Stomach (tissue), 8 donors: ENCODE measurements at regions not wholly inside any gene's neighbourhood (a gene's known extent, or its start where the extent isn't known, plus 50 kb on each side); places are given as distances from the start of the nearest gene placed in this dataset.
A peak's percentile ranks its signal among the peaks of the same experiment; 100 is the strongest.

Experiments used
- DNase-seq, 2 donors: peaks; one replicate each; pipeline versions ENCODE4 v3.0.0 to v3.0.0-alpha.2; 2013 to 2019
- H3K27ac ChIP-seq, 5 donors: fragments of 200-600 bp in 4 of 5; sonication (generic) in 4 of 5; one replicate each; pipeline ENCODE4 v1.5.1; 2013 to 2019; ENCODE audit warnings: mild to moderate bottlenecking in 1 of 5, moderate library complexity in 1 of 5
- H3K27me3 ChIP-seq, 3 donors: fragments of 200-600 bp; sonication (generic); one replicate each; pipeline ENCODE4 v1.5.1; 2017 to 2019; ENCODE audit warnings: mixed run types in 1 of 3
- H3K36me3 ChIP-seq, 4 donors: fragments of 200-600 bp; sonication (generic); 1 replicate in 3 of 4; 2 replicates in 1 of 4; pipeline ENCODE4 v1.5.1; 2016 to 2019
- H3K4me1 ChIP-seq, 4 donors: fragments of 200-600 bp; sonication (generic); one replicate each; pipeline ENCODE4 v1.5.1; 2016 to 2019
- H3K4me3 ChIP-seq, 4 donors: fragments of 200-600 bp; sonication (generic) in 3 of 4; one replicate each; pipeline ENCODE4 v1.5.1; 2016 to 2019; ENCODE audit warnings: mild to moderate bottlenecking in 1 of 4
- H3K9me3 ChIP-seq, 4 donors: fragments of 200-600 bp; sonication (generic); one replicate each; pipeline ENCODE4 v1.5.1; 2016 to 2019
- EP300 ChIP-seq: sonication (generic); formaldehyde crosslinking; IDR thresholded peaks from one replicate; pipeline ENCODE4 v1.6.1; 2017; ENCODE audit warnings: antibody characterized with exemption
- POLR2A ChIP-seq, 4 donors: fragments of 450-650 bp; IDR thresholded peaks; one replicate each; pipeline ENCODE4 v1.6.1; 2016; ENCODE audit warnings: antibody characterized with exemption in 4 of 4, control low read depth in 2 of 4, mild to moderate bottlenecking in 1 of 4, moderate library complexity in 1 of 4
- POLR2AphosphoS5 ChIP-seq, 3 donors: sonication (generic); formaldehyde crosslinking; IDR thresholded peaks; one replicate each; pipeline ENCODE4 v1.6.1; 2016; ENCODE audit warnings: antibody characterized with exemption in 3 of 3
- WGBS, 5 donors: extraction: QIAGEN DNeasy Blood & Tissue Kit in 3 of 5; methylation state at CpG; one replicate each; pipeline versions ENCODE4 v1.1.5 to v1.1.7; 2013 to 2018; 5-methylcytosine and 5-hydroxymethylcytosine counted together
- intact Hi-C: fragments of 100-400 bp; cut with DNase I; formaldehyde crosslinking; loops from one replicate; pipeline ENCODE4 v1.15.1; 2023; ENCODE audit warnings: low total_unique reads
- TF ChIP-seq, protein P1 (sequence below), 7 experiments: fragments of 450-650 bp in 4 of 7; fragments of 200-600 bp in 3 of 7; sonication (generic) in 3 of 7; IDR thresholded peaks; one replicate each; pipeline ENCODE4 v1.5.1; 2016 to 2019; ENCODE audit warnings: antibody characterized with exemption in 7 of 7, control low read depth in 2 of 7, mild to moderate bottlenecking in 1 of 7
- donor health status: healthy with polysubstance abuse.
- donor health status: Bipolar disorder and iron deficiency.
- donor health status: healthy.

GRCh38 chr2:65511306-65511705, 78.9 kb upstream of the SPRED2 start:
- TF ChIP-seq EP300 = no peak
- intact Hi-C loops = no loop called here
- DNase-seq = no peak
- no peak overlapping the region for H3K4me3 ChIP-seq
- no peaks in the 10 kb centered on the region for H3K4me1 ChIP-seq
- H3K27ac ChIP-seq = no peak overlapping the region
- peaks cover 0 to 5% (median 0%) of the 10 kb centered on the region in 4 donors for H3K9me3 ChIP-seq
- H3K27me3 ChIP-seq = no peaks in the 10 kb centered on the region
- no peaks in the 10 kb centered on the region for H3K36me3 ChIP-seq
- WGBS, 5 donors = 73 to 90% (median 84%) methylated on average over 2 of the region's 2 CpGs

DNA sequence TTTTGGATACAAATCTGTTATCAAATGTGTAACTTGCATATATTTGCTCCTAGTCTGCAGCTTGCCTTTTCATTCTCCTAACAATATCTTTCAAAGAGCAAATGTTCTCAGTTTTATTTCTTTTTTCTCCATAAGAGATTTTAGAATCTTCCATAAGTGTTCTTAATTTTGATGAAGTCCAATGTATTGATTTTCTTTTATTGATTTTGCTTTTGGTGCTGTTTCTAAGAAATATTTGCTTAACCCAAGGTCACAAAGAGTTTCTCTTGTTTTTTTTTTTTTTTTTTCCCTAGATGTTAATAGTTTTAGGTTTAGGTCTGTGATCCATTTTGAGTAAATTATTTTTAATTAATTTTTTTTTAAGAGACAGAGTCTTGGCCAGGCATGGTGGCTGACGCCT, 75.8 kb upstream of the SPRED2 start:
- intact Hi-C loops = no loop called here
- 93 to 100% (median 95%) methylated on average over 1 of the region's 1 CpG for WGBS, 5 donors
- Histone ChIP-seq H3K4me1 (no peaks in the 10 kb centered on the region), H3K9me3 (peaks cover 0 to 5% (median 0%) of the 10 kb centered on the region in 4 donors), H3K27me3 (no peaks in the 10 kb centered on the region), H3K4me3 (no peak overlapping the region), H3K36me3 (no peaks in the 10 kb centered on the region), H3K27ac (no peak overlapping the region)
- TF ChIP-seq EP300 (no peak), POLR2A (IDR thresholded peaks at IDR 0.05) (no peak), POLR2AphosphoS5 (IDR thresholded peaks at IDR 0.05) (no peak)
- TF ChIP-seq, protein P1, sequence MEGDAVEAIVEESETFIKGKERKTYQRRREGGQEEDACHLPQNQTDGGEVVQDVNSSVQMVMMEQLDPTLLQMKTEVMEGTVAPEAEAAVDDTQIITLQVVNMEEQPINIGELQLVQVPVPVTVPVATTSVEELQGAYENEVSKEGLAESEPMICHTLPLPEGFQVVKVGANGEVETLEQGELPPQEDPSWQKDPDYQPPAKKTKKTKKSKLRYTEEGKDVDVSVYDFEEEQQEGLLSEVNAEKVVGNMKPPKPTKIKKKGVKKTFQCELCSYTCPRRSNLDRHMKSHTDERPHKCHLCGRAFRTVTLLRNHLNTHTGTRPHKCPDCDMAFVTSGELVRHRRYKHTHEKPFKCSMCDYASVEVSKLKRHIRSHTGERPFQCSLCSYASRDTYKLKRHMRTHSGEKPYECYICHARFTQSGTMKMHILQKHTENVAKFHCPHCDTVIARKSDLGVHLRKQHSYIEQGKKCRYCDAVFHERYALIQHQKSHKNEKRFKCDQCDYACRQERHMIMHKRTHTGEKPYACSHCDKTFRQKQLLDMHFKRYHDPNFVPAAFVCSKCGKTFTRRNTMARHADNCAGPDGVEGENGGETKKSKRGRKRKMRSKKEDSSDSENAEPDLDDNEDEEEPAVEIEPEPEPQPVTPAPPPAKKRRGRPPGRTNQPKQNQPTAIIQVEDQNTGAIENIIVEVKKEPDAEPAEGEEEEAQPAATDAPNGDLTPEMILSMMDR (IDR thresholded peaks at IDR 0.05) = no peak
- no peak for DNase-seq

DNA sequence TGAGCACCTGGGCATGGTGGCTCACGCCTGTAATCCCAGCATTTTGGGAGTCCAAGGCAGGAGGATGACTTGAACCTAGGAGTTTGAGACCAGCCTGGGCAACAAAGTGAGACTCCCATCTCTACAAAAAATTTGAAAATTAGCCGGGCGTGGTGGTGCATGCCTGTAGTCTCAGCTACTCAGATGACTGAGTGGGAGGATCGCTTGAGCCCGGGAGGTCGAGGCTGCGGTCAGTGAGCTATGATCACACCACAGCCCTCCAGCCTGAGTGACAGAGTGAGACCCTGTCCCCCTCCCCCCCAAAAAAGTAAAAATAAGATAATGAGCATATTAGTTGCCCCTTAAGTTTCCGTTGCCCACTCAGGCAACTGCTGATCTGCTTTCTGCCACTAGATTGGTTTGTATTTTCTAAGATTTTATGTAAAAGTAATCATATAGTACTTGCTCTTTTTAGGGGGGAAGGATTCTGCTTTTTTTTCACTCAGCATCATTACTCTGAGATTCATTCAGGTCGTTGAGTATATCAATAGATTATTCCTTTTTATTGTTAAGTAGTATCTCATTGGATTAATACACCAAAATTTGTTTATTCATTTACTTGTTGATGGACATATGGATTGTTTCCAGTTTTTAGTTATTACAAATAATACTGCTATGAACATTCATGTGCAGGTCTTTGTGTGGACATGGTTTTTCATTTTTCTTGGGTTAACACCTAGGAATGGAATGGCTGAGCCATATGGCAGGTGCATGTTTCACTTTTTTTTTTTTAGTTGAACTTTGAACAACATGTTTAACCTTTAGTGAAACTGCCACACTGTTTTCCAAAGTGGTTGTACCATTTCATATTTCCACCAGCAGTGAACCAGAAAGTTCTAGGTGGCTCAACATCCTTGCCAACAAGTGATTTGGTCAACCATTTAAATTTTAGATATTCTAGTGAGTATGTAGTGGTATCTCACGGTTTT, 75.0 kb upstream of the SPRED2 start:
- no peak for TF ChIP-seq POLR2AphosphoS5 (IDR thresholded peaks at IDR 0.05)
- TF ChIP-seq POLR2A (IDR thresholded peaks at IDR 0.05) = no peak
- TF ChIP-seq, protein P1 (IDR thresholded peaks at IDR 0.05) = no peak
- no peak for TF ChIP-seq EP300
- WGBS, 5 donors = 77 to 91% (median 84%) methylated on average over 10 of the region's 10 CpGs
- H3K27me3 ChIP-seq = no peaks in the 10 kb centered on the region
- intact Hi-C loops = no loop called here
- no peak for DNase-seq
- H3K36me3 ChIP-seq = no peaks in the 10 kb centered on the region
- no peaks in the 10 kb centered on the region for H3K4me1 ChIP-seq
- H3K27ac ChIP-seq = no peak overlapping the region
- H3K4me3 ChIP-seq = no peak overlapping the region
- peaks cover 0 to 5% (median 0%) of the 10 kb centered on the region in 4 donors for H3K9me3 ChIP-seq

- intact Hi-C loops = no loop called here
- TF ChIP-seq POLR2AphosphoS5 (IDR thresholded peaks at IDR 0.05) = no peak
- no peak for TF ChIP-seq EP300
- no peak for TF ChIP-seq POLR2A (IDR thresholded peaks at IDR 0.05)
- TF ChIP-seq, protein P1 (IDR thresholded peaks at IDR 0.05) = no peak
- Histone ChIP-seq H3K36me3 (no peaks in the 10 kb centered on the region), H3K4me1 (no peaks in the 10 kb centered on the region), H3K9me3 (peaks cover 0 to 5% (median 0%) of the 10 kb centered on the region in 4 donors), H3K27me3 (no peaks in the 10 kb centered on the region), H3K27ac (no peak overlapping the region), H3K4me3 (no peak overlapping the region)
- peak in 1 of 2 donors; percentile 17 for DNase-seq
- 44 to 54% (median 52%) methylated on average over 14 of the region's 14 CpGs for WGBS, 5 donors
Measured at GRCh38 chr2:65504814-65505697, 72.7 kb upstream of the SPRED2 start.
